ENCODE measurements at regions not wholly inside any gene's neighbourhood (a gene's known extent, or its start where the extent isn't known, plus 50 kb on each side); places are given as distances from the start of the nearest gene placed in this dataset.
A peak's percentile ranks its signal among the peaks of the same experiment; 100 is the strongest.

- no peak overlapping the region for H3K27ac ChIP-seq
These were observed 115.1 kb downstream of the SETD4 start for GRCh38 chr21:35945089-35945671.

GRCh38 chr21:35943752-35944151 is 116.6 kb downstream of the SETD4 start:
- Histone ChIP-seq H3K27ac (no peak overlapping the region), H3K4me1 (no peaks in the 10 kb centered on the region), H3K4me3 (no peak overlapping the region), H3K36me3 (no peaks in the 10 kb centered on the region), H3K27me3 (no peaks in the 10 kb centered on the region), H3K9me3 (no peaks in the 10 kb centered on the region)
- no peak for DNase-seq
- TF ChIP-seq CTCF (IDR thresholded peaks at IDR 0.05): no peak
- no peak for TF ChIP-seq POLR2A (IDR thresholded peaks at IDR 0.05)

More at GRCh38 chr21:35945089-35945671, 115.1 kb downstream of the SETD4 start:
- Histone ChIP-seq H3K4me1 (no peaks in the 10 kb centered on the region), H3K27me3 (no peaks in the 10 kb centered on the region), H3K36me3 (no peaks in the 10 kb centered on the region), H3K4me3 (no peak overlapping the region), H3K9me3 (no peaks in the 10 kb centered on the region)
- TF ChIP-seq CTCF (IDR thresholded peaks at IDR 0.05) (no peak), POLR2A (IDR thresholded peaks at IDR 0.05) (no peak)
- DNase-seq: no peak

GRCh38 chr21:35942211-35943144 is 117.8 kb downstream of the SETD4 start:
- Histone ChIP-seq H3K36me3 (no peaks in the 10 kb centered on the region), H3K9me3 (no peaks in the 10 kb centered on the region), H3K4me1 (no peaks in the 10 kb centered on the region), H3K4me3 (no peak overlapping the region), H3K27me3 (no peaks in the 10 kb centered on the region), H3K27ac (no peak overlapping the region)
- no peak for DNase-seq
- no peak for TF ChIP-seq POLR2A (IDR thresholded peaks at IDR 0.05)
- TF ChIP-seq CTCF (IDR thresholded peaks at IDR 0.05): no peak

- no peaks in the 10 kb centered on the region for H3K4me1 ChIP-seq
- H3K9me3 ChIP-seq: no peaks in the 10 kb centered on the region
- H3K27me3 ChIP-seq: no peaks in the 10 kb centered on the region
- H3K27ac ChIP-seq: no peak overlapping the region
- no peaks in the 10 kb centered on the region for H3K36me3 ChIP-seq
- H3K4me3 ChIP-seq: no peak overlapping the region
- peak in 1 of 3 donors; percentile 68 for DNase-seq
- TF ChIP-seq CTCF (IDR thresholded peaks at IDR 0.05) (peak in 4 of 6 experiments; percentile 50 to 92 (median 81)), POLR2A (IDR thresholded peaks at IDR 0.05) (no peak)
These were observed 120.0 kb downstream of the SETD4 start for GRCh38 chr21:35940074-35940927.

- Histone ChIP-seq H3K9me3 (no peaks in the 10 kb centered on the region), H3K27ac (no peak overlapping the region), H3K4me3 (no peak overlapping the region), H3K4me1 (peaks cover 0 to 3% (median 0%) of the 10 kb centered on the region in 4 donors), H3K36me3 (no peaks in the 10 kb centered on the region), H3K27me3 (no peaks in the 10 kb centered on the region)
- no peak for DNase-seq
- TF ChIP-seq POLR2A (IDR thresholded peaks at IDR 0.05) (no peak), CTCF (IDR thresholded peaks at IDR 0.05) (no peak)
These were observed 121.9 kb downstream of the SETD4 start for GRCh38 chr21:35938446-35938845.
